WERI-Rb-1 (cell line): ENCODE measurements at regions not wholly inside any gene's neighbourhood (a gene's known extent, or its start where the extent isn't known, plus 50 kb on each side); places are given as distances from the start of the nearest gene placed in this dataset.

ENCODE experiments used
- DNase-seq: peaks from one replicate; pipeline ENCODE4 v3.0.0-alpha.2; 2020
- H3K27ac ChIP-seq: fragments of 250-450 bp; sonication (Bioruptor Pico); 2 replicates; pipeline ENCODE4 v1.5.1; 2020; ENCODE audit warnings: mild to moderate bottlenecking, moderate library complexity
- H3K27me3 ChIP-seq: fragments of 250-450 bp; sonication (Bioruptor Pico); 2 replicates; pipeline ENCODE4 v1.5.1; 2021; ENCODE audit warnings: mild to moderate bottlenecking, low read depth, moderate library complexity; ENCODE audit not compliant: insufficient read depth, severe bottlenecking
- H3K36me3 ChIP-seq: fragments of 250-450 bp; sonication (Bioruptor Pico); 2 replicates; pipeline ENCODE4 v1.5.1; 2020; ENCODE audit warnings: mild to moderate bottlenecking, moderate library complexity
- H3K4me3 ChIP-seq: 2 replicates; pipeline ENCODE4 v1.5.1; 2011; ENCODE audit warnings: low read depth, mild to moderate bottlenecking, control low read depth, low read length
- H3K9me3 ChIP-seq: fragments of 250-450 bp; sonication (Bioruptor Pico); 2 replicates; pipeline ENCODE4 v1.5.1; 2021; ENCODE audit warnings: mild to moderate bottlenecking, moderate library complexity; ENCODE audit not compliant: severe bottlenecking
- TF ChIP-seq, protein P1 (sequence below): IDR thresholded peaks from 2 replicates; pipeline ENCODE4 v1.5.1; 2011; ENCODE audit warnings: low read depth, mild to moderate bottlenecking, control low read depth, inconsistent platforms, low read length

DNA sequence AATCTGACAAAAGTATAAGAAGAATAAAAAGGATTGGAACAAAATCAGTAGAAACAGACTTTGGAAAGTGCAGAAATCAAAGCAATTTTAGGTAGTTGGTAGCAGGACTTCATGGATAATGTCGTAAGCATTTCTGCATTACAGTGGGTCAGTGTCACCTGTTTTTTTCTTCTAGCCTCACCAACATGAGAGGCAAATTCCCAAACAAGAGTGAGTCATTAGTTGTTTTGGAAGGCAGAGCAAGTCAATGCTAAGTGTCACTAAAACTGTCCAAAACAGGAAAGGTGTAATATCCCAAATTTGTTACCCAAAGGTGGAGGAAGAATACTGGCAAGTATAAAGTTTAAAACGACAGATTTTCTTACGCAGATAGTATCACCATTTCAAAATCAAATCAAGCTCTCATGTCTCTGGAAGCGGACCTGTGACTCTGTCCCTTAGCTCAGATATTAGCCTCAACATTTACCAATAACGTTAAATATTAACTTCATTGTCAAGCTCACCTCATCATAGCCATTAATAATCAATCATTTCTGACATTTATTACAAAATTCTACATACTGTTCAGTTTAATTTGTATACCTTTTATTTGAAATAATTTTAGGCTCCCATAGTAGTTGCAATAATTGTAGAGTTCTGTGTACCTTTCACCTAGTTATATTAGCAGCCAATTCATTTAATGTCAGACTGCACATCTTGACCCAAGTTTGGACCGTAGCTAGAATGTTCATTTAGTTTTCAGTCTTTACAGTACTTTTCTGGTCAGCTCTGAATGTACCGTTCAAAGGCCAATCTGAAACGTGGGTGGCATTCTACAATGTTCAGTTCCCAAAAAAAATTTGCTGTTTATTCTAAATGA, 901.2 kb upstream of the COX7C start:
- H3K9me3 ChIP-seq = no peaks in the 10 kb centered on the region
- no peak overlapping the region for H3K27ac ChIP-seq
- H3K27me3 ChIP-seq = no peaks in the 10 kb centered on the region
- H3K36me3 ChIP-seq = no peaks in the 10 kb centered on the region
- TF ChIP-seq, protein P1, sequence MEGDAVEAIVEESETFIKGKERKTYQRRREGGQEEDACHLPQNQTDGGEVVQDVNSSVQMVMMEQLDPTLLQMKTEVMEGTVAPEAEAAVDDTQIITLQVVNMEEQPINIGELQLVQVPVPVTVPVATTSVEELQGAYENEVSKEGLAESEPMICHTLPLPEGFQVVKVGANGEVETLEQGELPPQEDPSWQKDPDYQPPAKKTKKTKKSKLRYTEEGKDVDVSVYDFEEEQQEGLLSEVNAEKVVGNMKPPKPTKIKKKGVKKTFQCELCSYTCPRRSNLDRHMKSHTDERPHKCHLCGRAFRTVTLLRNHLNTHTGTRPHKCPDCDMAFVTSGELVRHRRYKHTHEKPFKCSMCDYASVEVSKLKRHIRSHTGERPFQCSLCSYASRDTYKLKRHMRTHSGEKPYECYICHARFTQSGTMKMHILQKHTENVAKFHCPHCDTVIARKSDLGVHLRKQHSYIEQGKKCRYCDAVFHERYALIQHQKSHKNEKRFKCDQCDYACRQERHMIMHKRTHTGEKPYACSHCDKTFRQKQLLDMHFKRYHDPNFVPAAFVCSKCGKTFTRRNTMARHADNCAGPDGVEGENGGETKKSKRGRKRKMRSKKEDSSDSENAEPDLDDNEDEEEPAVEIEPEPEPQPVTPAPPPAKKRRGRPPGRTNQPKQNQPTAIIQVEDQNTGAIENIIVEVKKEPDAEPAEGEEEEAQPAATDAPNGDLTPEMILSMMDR = no peak
- no peak overlapping the region for H3K4me3 ChIP-seq
- no peak for DNase-seq

- Histone ChIP-seq H3K9me3 (no peaks in the 10 kb centered on the region), H3K36me3 (no peaks in the 10 kb centered on the region), H3K27ac (no peak overlapping the region), H3K4me3 (no peak overlapping the region), H3K27me3 (no peaks in the 10 kb centered on the region)
- TF ChIP-seq, protein P1 = no peak
- no peak for DNase-seq
Measured at GRCh38 chr5:85717203-85717563, 900.6 kb upstream of the COX7C start.

GRCh38 chr5:85732185-85732584, 885.6 kb upstream of the COX7C start:
- H3K9me3 ChIP-seq = no peaks in the 10 kb centered on the region
- no peak for DNase-seq

GRCh38 chr5:85741972-85742371, 875.8 kb upstream of the COX7C start:
- Histone ChIP-seq H3K36me3 (no peaks in the 10 kb centered on the region), H3K27ac (no peak overlapping the region), H3K27me3 (no peaks in the 10 kb centered on the region), H3K4me3 (no peak overlapping the region), H3K9me3 (no peaks in the 10 kb centered on the region)
- no peak for DNase-seq
- TF ChIP-seq, protein P1 = no peak

More at GRCh38 chr5:85732185-85732584, 885.6 kb upstream of the COX7C start:
- H3K36me3 ChIP-seq = no peaks in the 10 kb centered on the region
- no peak overlapping the region for H3K27ac ChIP-seq
- no peaks in the 10 kb centered on the region for H3K27me3 ChIP-seq
- no peak overlapping the region for H3K4me3 ChIP-seq
- TF ChIP-seq, protein P1 = no peak

DNA sequence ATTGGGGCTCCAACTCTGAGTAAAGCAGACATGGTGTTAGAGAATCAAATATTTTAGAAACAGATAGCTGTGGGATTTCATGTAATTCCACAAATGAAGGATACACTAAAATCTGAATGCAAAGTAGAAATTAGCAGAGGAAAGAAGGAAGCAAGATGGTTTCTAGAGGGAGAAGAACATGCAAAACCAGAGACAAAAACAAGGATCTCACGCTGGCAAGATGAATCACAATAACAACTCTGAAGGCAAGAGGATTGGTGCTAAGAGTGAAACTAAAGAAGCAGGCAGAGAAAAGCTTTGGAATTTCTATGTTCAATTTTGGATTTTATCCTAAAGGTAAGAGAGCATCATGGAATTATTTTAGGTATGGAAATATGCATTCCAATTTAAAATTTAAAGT, 857.2 kb upstream of the COX7C start:
- Histone ChIP-seq H3K27ac (no peak overlapping the region), H3K27me3 (no peaks in the 10 kb centered on the region), H3K36me3 (no peaks in the 10 kb centered on the region), H3K4me3 (no peak overlapping the region), H3K9me3 (no peaks in the 10 kb centered on the region)
- no peak for DNase-seq
- TF ChIP-seq, protein P1 = no peak

DNA sequence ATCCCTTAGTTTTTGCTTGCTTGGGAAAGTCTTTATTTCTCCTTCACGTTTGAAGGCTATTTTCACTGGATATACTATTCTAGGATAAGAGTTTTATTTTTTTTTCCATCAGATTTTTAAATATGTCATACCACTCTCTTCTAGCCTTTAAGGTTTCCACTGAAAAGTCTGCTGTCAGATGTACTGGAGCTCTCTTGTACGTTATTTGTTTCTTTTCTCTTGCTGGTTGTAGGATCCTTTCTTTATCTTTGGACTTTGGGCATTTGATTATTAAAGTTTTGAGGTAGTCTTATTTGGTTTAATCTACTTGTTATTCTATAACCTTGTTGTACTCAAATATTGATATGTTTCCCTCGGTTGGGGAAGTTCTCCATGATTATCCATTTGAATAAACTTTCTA, 848.4 kb upstream of the COX7C start:
- H3K4me3 ChIP-seq = no peak overlapping the region
- no peaks in the 10 kb centered on the region for H3K36me3 ChIP-seq
- TF ChIP-seq, protein P1 = no peak
- H3K9me3 ChIP-seq = no peaks in the 10 kb centered on the region
- no peak overlapping the region for H3K27ac ChIP-seq
- H3K27me3 ChIP-seq = no peaks in the 10 kb centered on the region
- DNase-seq = no peak
